SK-N-SH (cell line): ENCODE measurements at regions not wholly inside any gene's neighbourhood (a gene's known extent, or its start where the extent isn't known, plus 50 kb on each side); places are given as distances from the start of the nearest gene placed in this dataset.

Source experiments
- EP300 ChIP-seq, 2 experiments: IDR thresholded peaks; 2 replicates each; pipeline versions ENCODE4 v1.4.0 to v1.6.1; 2012; ENCODE audit warnings: borderline replicate concordance in 1 of 2, low read depth in 1 of 2, low read length in 1 of 2
- RAD21 ChIP-seq: IDR thresholded peaks from 2 replicates; pipeline ENCODE4 v1.6.1; 2012; ENCODE audit warnings: mild to moderate bottlenecking, low read length
- SMC3 ChIP-seq: IDR thresholded peaks from 2 replicates; pipeline ENCODE4 v1.6.1; 2012; ENCODE audit warnings: low read depth, low read length, improper control_type of control experiment
- TF ChIP-seq, protein P1 (sequence below): fragments of 200-600 bp; sonication (generic); IDR thresholded peaks from 2 replicates; pipeline ENCODE4 v1.6.1; 2017; ENCODE audit warnings: antibody characterized with exemption, mild to moderate bottlenecking, moderate library complexity

GRCh38 chr4:40688446-40689095 is 58.9 kb upstream of the RBM47 start:
- TF ChIP-seq EP300 (IDR thresholded peaks at IDR 0.05; ENCODE audit: borderline replicate concordance in 1 of 2, low read depth in 1 of 2, low read length in 1 of 2) (no peak), RAD21 (no peak), SMC3 (no peak)
- TF ChIP-seq, protein P1, sequence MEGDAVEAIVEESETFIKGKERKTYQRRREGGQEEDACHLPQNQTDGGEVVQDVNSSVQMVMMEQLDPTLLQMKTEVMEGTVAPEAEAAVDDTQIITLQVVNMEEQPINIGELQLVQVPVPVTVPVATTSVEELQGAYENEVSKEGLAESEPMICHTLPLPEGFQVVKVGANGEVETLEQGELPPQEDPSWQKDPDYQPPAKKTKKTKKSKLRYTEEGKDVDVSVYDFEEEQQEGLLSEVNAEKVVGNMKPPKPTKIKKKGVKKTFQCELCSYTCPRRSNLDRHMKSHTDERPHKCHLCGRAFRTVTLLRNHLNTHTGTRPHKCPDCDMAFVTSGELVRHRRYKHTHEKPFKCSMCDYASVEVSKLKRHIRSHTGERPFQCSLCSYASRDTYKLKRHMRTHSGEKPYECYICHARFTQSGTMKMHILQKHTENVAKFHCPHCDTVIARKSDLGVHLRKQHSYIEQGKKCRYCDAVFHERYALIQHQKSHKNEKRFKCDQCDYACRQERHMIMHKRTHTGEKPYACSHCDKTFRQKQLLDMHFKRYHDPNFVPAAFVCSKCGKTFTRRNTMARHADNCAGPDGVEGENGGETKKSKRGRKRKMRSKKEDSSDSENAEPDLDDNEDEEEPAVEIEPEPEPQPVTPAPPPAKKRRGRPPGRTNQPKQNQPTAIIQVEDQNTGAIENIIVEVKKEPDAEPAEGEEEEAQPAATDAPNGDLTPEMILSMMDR: no peak
